AG04450 (cell line): ENCODE measurements at regions not wholly inside any gene's neighbourhood (a gene's known extent, or its start where the extent isn't known, plus 50 kb on each side); places are given as distances from the start of the nearest gene placed in this dataset.

Experiments used
- CTCF ChIA-PET: fragments of 300-600, 350-600 bp; formaldehyde crosslinking; extraction: SDS; loops from one replicate; lab custom pipeline; 2022; ENCODE audit warnings: antibody characterized with exemption, inconsistent platforms; lab: Charles Lee
- POLR2A ChIA-PET: fragments of 350-600 bp; formaldehyde crosslinking; extraction: SDS; loops from one replicate; lab custom pipeline; 2021; ENCODE audit warnings: antibody characterized with exemption, inconsistent platforms; lab: Yijun Ruan, JAX
- DNase-seq: peaks from one replicate; pipeline ENCODE4 v3.0.0-alpha.2; 2011; ENCODE audit warnings: low read depth, low spot score
- H3K27ac ChIP-seq: one replicate; pipeline ENCODE4 v1.5.1; 2012; ENCODE audit warnings: low read depth, low read length, control low read depth
- H3K27me3 ChIP-seq: one replicate; pipeline ENCODE4 v1.6.0; 2012; ENCODE audit warnings: low read length; ENCODE audit not compliant: control insufficient read depth, insufficient read depth
- H3K4me3 ChIP-seq: 2 replicates; pipeline ENCODE4 v1.5.1; 2011; ENCODE audit warnings: mild to moderate bottlenecking, low read depth, low read length, control low read depth
- H3K9me3 ChIP-seq: 2 replicates; pipeline ENCODE4 v1.5.1; 2012; ENCODE audit warnings: low read length; ENCODE audit not compliant: control insufficient read depth, insufficient read depth
- CTCF ChIP-seq: IDR thresholded peaks from 2 replicates; pipeline ENCODE4 v1.5.1; 2011; ENCODE audit warnings: low read depth, low read length, control low read depth, inconsistent platforms

DNA sequence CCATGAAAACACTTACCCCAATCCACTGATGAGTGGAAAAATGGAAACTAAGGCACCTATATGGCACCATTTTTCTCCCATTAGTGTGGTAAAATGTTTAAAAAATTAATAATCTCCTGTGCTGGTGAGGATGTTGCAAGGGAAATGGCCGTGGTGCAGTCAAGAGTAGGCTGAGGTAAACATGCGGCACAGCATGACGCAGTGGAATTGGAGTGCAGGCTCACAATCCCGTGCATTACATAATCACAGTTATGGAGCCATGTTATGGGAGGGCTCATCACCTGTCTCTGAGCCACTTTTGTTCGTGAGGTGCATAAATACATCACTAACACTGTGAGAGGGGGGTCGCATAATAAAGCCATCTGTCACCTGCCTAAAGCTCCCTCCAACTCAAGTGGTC, 164.4 kb upstream of the XYLT1 start:
- Histone ChIP-seq H3K27ac (no peak overlapping the region), H3K27me3 (no peaks in the 10 kb centered on the region), H3K4me3 (no peak overlapping the region), H3K9me3 (no peaks in the 10 kb centered on the region)
- ChIA-PET CTCF (no interaction called here), POLR2A (no interaction called here)
- no peak for DNase-seq
- TF ChIP-seq CTCF: no peak

DNA sequence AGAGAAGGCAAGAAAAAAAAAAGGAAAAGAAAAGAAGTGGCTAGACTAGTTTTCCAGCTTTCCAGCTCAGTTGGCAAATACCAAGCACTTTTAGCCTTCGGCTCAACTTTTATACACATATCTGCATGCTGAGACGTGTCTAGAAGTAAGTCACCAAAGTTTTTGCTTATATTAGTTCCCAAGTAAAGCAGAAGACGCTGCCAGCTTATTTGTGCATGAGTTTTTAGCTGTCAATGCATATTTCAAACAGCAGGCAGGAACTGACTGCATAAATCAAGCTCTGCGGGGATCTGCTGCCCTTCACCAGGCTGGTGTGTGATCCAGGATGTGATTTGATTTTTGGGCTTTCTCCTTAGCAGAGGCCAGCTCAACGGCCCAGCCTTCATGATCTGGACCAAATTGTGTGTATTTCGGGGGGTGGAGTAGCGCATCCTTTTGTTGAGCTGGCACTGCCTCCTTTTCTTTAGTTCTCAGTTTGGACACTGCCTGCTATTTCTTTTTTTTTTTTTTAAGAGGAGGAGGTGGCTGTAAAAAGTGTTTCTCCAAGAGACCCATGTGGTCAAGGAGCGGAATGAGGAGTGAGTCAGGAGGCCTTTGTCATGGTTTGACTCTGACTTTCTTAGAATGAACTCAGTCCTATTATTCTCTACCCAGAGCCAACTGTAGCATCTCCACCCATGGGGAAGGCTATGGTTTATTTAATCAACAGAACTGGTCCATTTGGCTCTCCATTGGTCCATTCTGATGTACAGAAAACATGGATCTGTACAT, 162.6 kb upstream of the XYLT1 start:
- CTCF ChIA-PET: no interaction called here
- no peaks in the 10 kb centered on the region for H3K9me3 ChIP-seq
- H3K27me3 ChIP-seq: no peaks in the 10 kb centered on the region
- no peak overlapping the region for H3K27ac ChIP-seq
- no peak for DNase-seq
- TF ChIP-seq CTCF: no peak
- H3K4me3 ChIP-seq: no peak overlapping the region
- POLR2A ChIA-PET: no interaction called here

GRCh38 chr16:17632667-17633066, 161.9 kb upstream of the XYLT1 start:
- no peak for TF ChIP-seq CTCF
- no peak for DNase-seq
- ChIA-PET POLR2A (no interaction called here), CTCF (no interaction called here)
- H3K27ac ChIP-seq: no peak overlapping the region
- H3K27me3 ChIP-seq: no peaks in the 10 kb centered on the region
- no peaks in the 10 kb centered on the region for H3K9me3 ChIP-seq
- no peak overlapping the region for H3K4me3 ChIP-seq

GRCh38 chr16:17629936-17630335, 159.2 kb upstream of the XYLT1 start:
- Histone ChIP-seq H3K4me3 (no peak overlapping the region), H3K27me3 (no peaks in the 10 kb centered on the region), H3K27ac (no peak overlapping the region), H3K9me3 (no peaks in the 10 kb centered on the region)
- ChIA-PET POLR2A (no interaction called here), CTCF (no interaction called here)
- no peak for DNase-seq
- no peak for TF ChIP-seq CTCF

DNA sequence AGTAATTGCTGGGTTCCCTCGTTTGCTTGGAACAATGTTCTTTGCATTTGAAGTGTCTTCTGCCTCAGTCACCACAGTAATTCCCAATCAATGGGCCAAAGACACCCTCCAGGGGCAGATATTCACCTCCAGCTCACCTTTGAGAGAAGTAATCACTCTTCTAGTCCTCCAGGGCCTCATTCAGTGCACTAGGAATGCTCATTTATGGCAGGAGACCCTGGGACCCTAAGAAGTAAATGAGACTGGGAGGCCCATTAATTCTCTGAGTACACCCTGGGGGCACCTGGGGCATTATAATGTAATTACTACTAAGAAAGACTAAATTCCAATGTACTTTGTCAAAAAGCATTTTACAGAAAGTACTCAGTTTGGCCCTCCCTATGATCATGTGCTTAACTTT, 158.2 kb upstream of the XYLT1 start:
- H3K27me3 ChIP-seq: no peaks in the 10 kb centered on the region
- no peaks in the 10 kb centered on the region for H3K9me3 ChIP-seq
- no peak overlapping the region for H3K4me3 ChIP-seq
- ChIA-PET POLR2A (no interaction called here), CTCF (no interaction called here)
- no peak for DNase-seq
- no peak for TF ChIP-seq CTCF
- no peak overlapping the region for H3K27ac ChIP-seq
